Astrocyte of the cerebellum (primary cell): ENCODE measurements at regions not wholly inside any gene's neighbourhood (a gene's known extent, or its start where the extent isn't known, plus 50 kb on each side); places are given as distances from the start of the nearest gene placed in this dataset.

Source experiments
- DNase-seq: peaks from one replicate; pipeline ENCODE4 v3.0.0-alpha.2; 2011; ENCODE audit warnings: low read depth
- H3K4me3 ChIP-seq: 2 replicates; pipeline ENCODE4 v1.5.1; 2011; ENCODE audit warnings: mild to moderate bottlenecking, low read depth, low read length, moderate library complexity
- in situ Hi-C: cut with HindIII; loops from 2 replicates; pipeline ENCODE4 v1.10.0; 2017; ENCODE audit warnings: low sequenced_read_pairs
- TF ChIP-seq, protein P1 (sequence below): IDR thresholded peaks from 2 replicates; pipeline ENCODE4 v1.5.1; 2012; ENCODE audit warnings: low read length, low read depth, moderate library complexity, mild to moderate bottlenecking; ENCODE audit errors: missing control alignments

DNA sequence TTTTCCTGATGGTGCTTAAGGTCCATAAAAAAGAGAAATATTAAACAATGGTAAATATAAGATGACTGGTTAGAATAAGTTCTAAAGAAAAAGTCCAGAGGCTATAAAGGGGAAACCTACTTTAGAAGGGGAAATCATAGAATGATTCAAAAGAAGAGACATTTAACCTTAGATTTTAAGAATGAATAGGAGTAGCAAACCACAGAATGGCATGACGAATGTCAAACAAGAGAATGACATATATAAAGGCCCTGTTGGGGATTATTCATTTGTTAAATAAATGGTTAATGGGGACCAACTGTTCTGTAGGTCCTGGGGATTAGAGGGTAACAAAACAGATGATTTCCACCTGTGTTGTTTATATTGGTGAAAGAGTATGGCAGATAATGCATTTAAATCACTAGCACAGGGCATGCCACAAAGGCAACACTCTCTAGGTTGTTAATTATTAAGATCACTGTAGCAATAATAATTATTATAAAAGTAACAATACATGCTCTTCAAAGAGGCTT lies 495.2 kb upstream of the GRIA1 start:
- DNase-seq: no peak
- H3K4me3 ChIP-seq: no peak overlapping the region
- in situ Hi-C loops: no loop called here
- TF ChIP-seq, protein P1, sequence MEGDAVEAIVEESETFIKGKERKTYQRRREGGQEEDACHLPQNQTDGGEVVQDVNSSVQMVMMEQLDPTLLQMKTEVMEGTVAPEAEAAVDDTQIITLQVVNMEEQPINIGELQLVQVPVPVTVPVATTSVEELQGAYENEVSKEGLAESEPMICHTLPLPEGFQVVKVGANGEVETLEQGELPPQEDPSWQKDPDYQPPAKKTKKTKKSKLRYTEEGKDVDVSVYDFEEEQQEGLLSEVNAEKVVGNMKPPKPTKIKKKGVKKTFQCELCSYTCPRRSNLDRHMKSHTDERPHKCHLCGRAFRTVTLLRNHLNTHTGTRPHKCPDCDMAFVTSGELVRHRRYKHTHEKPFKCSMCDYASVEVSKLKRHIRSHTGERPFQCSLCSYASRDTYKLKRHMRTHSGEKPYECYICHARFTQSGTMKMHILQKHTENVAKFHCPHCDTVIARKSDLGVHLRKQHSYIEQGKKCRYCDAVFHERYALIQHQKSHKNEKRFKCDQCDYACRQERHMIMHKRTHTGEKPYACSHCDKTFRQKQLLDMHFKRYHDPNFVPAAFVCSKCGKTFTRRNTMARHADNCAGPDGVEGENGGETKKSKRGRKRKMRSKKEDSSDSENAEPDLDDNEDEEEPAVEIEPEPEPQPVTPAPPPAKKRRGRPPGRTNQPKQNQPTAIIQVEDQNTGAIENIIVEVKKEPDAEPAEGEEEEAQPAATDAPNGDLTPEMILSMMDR: no peak

DNA sequence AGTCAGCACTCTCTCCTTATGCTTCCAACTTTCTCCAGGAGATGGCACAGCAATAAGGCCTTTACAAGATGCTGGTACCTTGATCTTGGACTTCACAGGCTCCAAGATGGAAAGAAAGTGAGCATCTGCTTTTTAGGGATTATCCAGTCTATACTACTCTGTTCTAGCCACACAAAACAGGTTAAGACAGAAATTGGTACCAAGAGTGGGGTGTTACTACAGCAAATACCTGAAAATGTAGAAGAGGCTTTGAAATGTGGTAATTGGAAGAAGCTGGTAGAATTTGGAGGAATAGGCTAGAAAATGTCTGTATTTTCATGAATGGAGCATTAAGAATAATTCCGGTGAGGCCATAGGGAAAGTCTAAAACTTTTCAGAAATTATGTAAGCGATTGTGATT lies 484.8 kb upstream of the GRIA1 start:
- in situ Hi-C loops: no loop called here
- no peak for DNase-seq
- TF ChIP-seq, protein P1: no peak

DNA sequence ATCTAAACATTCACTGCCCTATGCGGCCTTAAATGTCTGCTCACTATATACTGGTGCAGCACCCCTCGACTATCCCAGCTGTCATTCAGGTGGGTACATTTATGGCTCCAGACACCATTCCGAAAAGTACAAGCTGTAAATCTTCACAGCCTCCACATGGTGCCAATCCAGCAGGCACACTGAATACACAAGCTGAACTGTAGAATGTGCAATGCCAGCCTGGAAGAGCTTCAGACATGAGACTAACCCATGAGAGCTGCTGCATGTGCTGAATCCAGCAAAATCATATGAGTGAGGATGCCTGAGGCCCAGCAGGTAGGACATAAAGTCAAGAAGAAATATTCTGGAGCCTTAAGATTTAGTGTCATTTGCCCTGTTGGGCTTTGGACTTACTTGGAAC lies 483.8 kb upstream of the GRIA1 start:
- TF ChIP-seq, protein P1: no peak
- H3K4me3 ChIP-seq: no peak overlapping the region
- in situ Hi-C loops: no loop called here
- DNase-seq: no peak

More for the DNA sequence above, 484.8 kb upstream of the GRIA1 start:
- H3K4me3 ChIP-seq: no peak overlapping the region

DNA sequence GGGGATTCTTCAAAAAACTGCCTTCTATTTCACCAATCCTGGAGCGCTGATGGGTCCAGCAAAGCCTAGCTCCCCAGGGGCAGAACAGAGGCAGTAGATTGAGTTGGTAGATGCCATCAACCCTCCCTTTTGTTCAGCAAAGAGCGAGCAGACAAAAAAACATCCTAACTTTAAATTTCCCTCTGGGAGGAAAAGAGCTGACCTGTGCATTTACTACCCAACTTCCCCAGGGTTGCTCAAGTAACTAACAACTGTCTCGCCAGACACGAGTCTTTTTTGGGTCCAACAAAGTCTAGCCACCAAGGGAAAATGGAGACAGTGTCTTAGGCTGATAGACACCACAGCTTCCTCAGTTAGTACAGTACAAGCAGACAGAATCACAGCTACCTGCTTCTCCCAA lies 476.3 kb upstream of the GRIA1 start:
- in situ Hi-C loops: no loop called here
- TF ChIP-seq, protein P1: no peak

GRCh38 chr5:153018121-153018520 lies 472.3 kb upstream of the GRIA1 start:
- TF ChIP-seq, protein P1: no peak
- in situ Hi-C loops: no loop called here
- H3K4me3 ChIP-seq: no peak overlapping the region
- no peak for DNase-seq

More for the DNA sequence above, 476.3 kb upstream of the GRIA1 start:
- no peak overlapping the region for H3K4me3 ChIP-seq
- DNase-seq: no peak

DNA sequence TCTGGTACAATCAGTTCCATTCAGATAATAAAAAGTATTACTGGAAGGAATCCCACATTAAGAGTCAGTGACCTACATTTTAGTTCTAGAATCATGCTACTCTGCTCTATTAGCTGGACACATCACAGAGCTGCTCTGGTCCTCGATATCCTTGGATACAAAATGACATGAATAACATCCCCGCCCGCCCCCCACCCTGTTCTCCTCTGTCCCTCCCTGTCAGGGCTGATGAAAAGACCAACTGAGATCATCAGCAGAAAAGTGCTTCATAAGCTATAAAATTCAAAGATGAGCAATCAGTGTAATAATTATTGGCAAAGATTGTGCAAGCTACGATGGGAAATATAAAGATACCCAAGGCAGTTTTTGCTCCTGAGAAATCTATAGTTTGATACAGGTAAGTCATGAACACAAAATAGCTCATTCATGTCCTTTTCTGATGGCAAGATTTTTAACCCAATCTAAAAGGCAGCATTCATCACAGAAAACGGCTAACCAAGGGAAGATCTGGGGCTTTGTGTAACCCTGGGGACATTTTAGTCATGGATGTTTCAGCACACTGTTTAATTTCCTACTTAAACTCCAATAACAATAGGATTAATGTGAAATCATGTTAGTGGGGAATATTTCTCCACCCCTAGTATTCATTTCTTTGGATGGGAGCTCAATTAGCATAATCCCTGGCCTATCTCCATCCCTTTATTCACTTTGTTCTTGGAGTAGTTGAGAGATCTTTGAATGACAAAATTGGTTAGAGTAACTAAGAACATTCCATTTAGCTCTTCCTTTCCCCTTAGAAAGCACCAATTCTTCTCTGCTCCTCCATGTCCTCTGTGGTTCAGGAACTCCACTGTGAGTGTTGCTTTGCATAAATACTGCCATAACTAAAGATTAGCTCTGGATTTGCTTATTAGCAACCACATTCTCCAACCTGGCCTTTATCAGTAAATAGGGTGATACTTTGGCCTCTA lies 459.4 kb upstream of the GRIA1 start:
- TF ChIP-seq, protein P1: no peak
- in situ Hi-C loops: no loop called here
- H3K4me3 ChIP-seq: no peak overlapping the region
- DNase-seq: no peak
